ENCODE measurements at regions not wholly inside any gene's neighbourhood (a gene's known extent, or its start where the extent isn't known, plus 50 kb on each side); places are given as distances from the start of the nearest gene placed in this dataset.

- Histone ChIP-seq H3K4ac (replicated peaks; ENCODE audit: insufficient read length, low read depth, low read length) (no peak overlapping the region), H3K18ac (ENCODE audit: extremely low read depth, low read length) (no peak overlapping the region), H3K23me2 (ENCODE audit: low read depth, low read length) (no peaks in the 10 kb centered on the region), H3K9me3 (ENCODE audit: insufficient read depth in 2 of 2, low read depth in 1 of 2, low read length in 1 of 2) (no peaks in the 10 kb centered on the region), H3K36me3 (ENCODE audit: control insufficient read depth in 2 of 4, insufficient read depth in 4 of 4, low read length in 3 of 4) (no peaks in the 10 kb centered on the region), H3K4me1 (replicated peaks in 1 of 4; ENCODE audit: control insufficient read depth in 3 of 4, insufficient read depth in 4 of 4, low read length in 3 of 4) (no peaks in the 10 kb centered on the region), H3K9ac (replicated peaks in 1 of 4; ENCODE audit: extremely low read depth in 1 of 4, low read depth in 3 of 4, low read length in 3 of 4) (no peak overlapping the region), H2AFZ (ENCODE audit: low read length) (no peak overlapping the region), H4K20me1 (replicated peaks in 1 of 2; ENCODE audit: control insufficient read depth in 1 of 2, insufficient read depth in 2 of 2, low read length in 2 of 2) (no peaks in the 10 kb centered on the region), H3K23ac (ENCODE audit: insufficient read length) (no peak overlapping the region), H3K4me2 (ENCODE audit: insufficient read depth in 1 of 2, low read depth in 2 of 2, low read length in 2 of 2) (no peak overlapping the region), H3K56ac (replicated peaks; ENCODE audit: insufficient read length, low read depth, low read length) (no peak overlapping the region), H4K8ac (ENCODE audit: extremely low read depth, insufficient read depth, low read length) (no peak overlapping the region), H3K27me3 (replicated peaks in 1 of 4; ENCODE audit: control insufficient read depth in 3 of 4, extremely low read depth in 1 of 4, insufficient read depth in 3 of 4, low read length in 3 of 4) (no peaks in the 10 kb centered on the region), H3K14ac (ENCODE audit: insufficient read length) (no peak overlapping the region), H2BK15ac (ENCODE audit: low read length) (no peak overlapping the region), H3K4me3 (ENCODE audit: extremely low read depth in 1 of 4, insufficient read depth in 2 of 4, low read depth in 3 of 4, low read length in 4 of 4) (no peak overlapping the region), H2BK120ac (replicated peaks; ENCODE audit: low read depth, low read length) (no peak overlapping the region), H2BK20ac (ENCODE audit: low read length) (no peak overlapping the region), H3K27ac (ENCODE audit: low read depth, low read length) (no peak overlapping the region), H2BK5ac (ENCODE audit: low read depth, low read length) (no peak overlapping the region), H4K91ac (replicated peaks; ENCODE audit: insufficient read length, low read length) (no peak overlapping the region), H3K79me2 (ENCODE audit: control insufficient read depth in 1 of 2, insufficient read depth in 2 of 2, low read length in 2 of 2) (no peaks in the 10 kb centered on the region), H4K5ac (ENCODE audit: insufficient read length, low read depth, low read length) (no peak overlapping the region), H2AK5ac (ENCODE audit: low read depth, low read length) (no peak overlapping the region), H2BK12ac (ENCODE audit: low read depth, low read length) (no peak overlapping the region), H3K79me1 (ENCODE audit: low read depth, low read length) (no peaks in the 10 kb centered on the region)
- ChIA-PET POLR2A (ENCODE audit: partially characterized antibody) (no interaction called here), CTCF (ENCODE audit: partially characterized antibody) (no interaction called here)
- 87% methylated on average over 2 of the region's 2 CpGs; no CpG with 5 or more reads in 1 of the 2 experiments for WGBS, 2 experiments (ENCODE audit: extremely low coverage in 1 of 2, insufficient coverage in 1 of 2, insufficient read length in 1 of 2, insufficient replicate concordance in 2 of 2, low coverage in 1 of 2, low lambda C conversion rate in 2 of 2, missing lambda C conversion rate in 1 of 2)
- DNase-seq (ENCODE audit: low read depth in 1 of 2, low spot score in 2 of 2) (no peak), FAIRE-seq (no peak)
- TF ChIP-seq EGR1 (IDR thresholded peaks at IDR 0.05; ENCODE audit: borderline replicate concordance, low read depth, low read length) (no peak), E2F6 (IDR thresholded peaks at IDR 0.05) (no peak), TEAD4 (IDR thresholded peaks at IDR 0.05; ENCODE audit: low read depth, low read length) (no peak), YY1 (IDR thresholded peaks at IDR 0.05; ENCODE audit: low read depth, low read length) (no peak), KDM5A (IDR thresholded peaks at IDR 0.05; ENCODE audit: low read length) (no peak), TCF12 (IDR thresholded peaks at IDR 0.05; ENCODE audit: low read depth, low read length) (no peak), CBX8 (IDR thresholded peaks at IDR 0.05; ENCODE audit: borderline replicate concordance, low read depth, low read length) (no peak), ATF2 (IDR thresholded peaks at IDR 0.05; ENCODE audit: low read length) (no peak)
Observed at GRCh38 chr18:29074147-29074546, 897.2 kb upstream of the CDH2 start.
